Keratinocyte (primary cell): ENCODE measurements at regions not wholly inside any gene's neighbourhood (a gene's known extent, or its start where the extent isn't known, plus 50 kb on each side); places are given as distances from the start of the nearest gene placed in this dataset.
A peak's percentile ranks its signal among the peaks of the same experiment; 100 is the strongest.

ENCODE experiments used
- DNase-seq: peaks from one replicate; pipeline ENCODE4 v3.0.0-alpha.2; 2011; ENCODE audit warnings: low read depth, missing footprints, low spot score
- FAIRE-seq: peaks from 2 replicates; lab custom pipeline; 2011; peaks lifted over from hg19 to GRCh38; lab: Jason Lieb, UNC
- H2AFZ ChIP-seq: 2 replicates; pipeline ENCODE4 v1.6.0; 2012; ENCODE audit warnings: low read length, control low read depth, inconsistent platforms; ENCODE audit not compliant: control insufficient read depth
- H3K27ac ChIP-seq: 2 replicates; pipeline ENCODE4 v1.5.1; 2011; ENCODE audit warnings: low read length; ENCODE audit not compliant: control insufficient read depth, insufficient read depth
- H3K27me3 ChIP-seq: 3 replicates; pipeline ENCODE4 v1.6.0; 2011; ENCODE audit warnings: low read length; ENCODE audit not compliant: control insufficient read depth, insufficient read depth; ENCODE audit errors: extremely low read depth
- H3K36me3 ChIP-seq, 2 experiments: 2 replicates in 1 of 2; 3 replicates in 1 of 2; pipeline ENCODE4 v1.5.1; 2011; ENCODE audit warnings: low read length in 2 of 2, mild to moderate bottlenecking in 1 of 2; ENCODE audit not compliant: control insufficient read depth in 2 of 2, insufficient read depth in 2 of 2; ENCODE audit errors: extremely low read depth in 1 of 2
- H3K4me1 ChIP-seq: 3 replicates; pipeline ENCODE4 v1.5.1; 2011; ENCODE audit warnings: low read length; ENCODE audit not compliant: control insufficient read depth, insufficient read depth; ENCODE audit errors: extremely low read depth
- H3K4me2 ChIP-seq: 3 replicates; pipeline ENCODE4 v1.6.0; 2011; ENCODE audit warnings: low read depth, low read length; ENCODE audit not compliant: control insufficient read depth, insufficient read depth; ENCODE audit errors: extremely low read depth
- H3K4me3 ChIP-seq, 3 experiments: fragments of 200-600 bp in 1 of 3; sonication (generic) in 1 of 3; 2 replicates in 2 of 3; 3 replicates in 1 of 3; pipeline ENCODE4 v1.5.1; 2011 to 2016; ENCODE audit warnings: low read length in 3 of 3, mild to moderate bottlenecking in 3 of 3, control low read depth in 2 of 3, inconsistent platforms in 1 of 3, low read depth in 1 of 3, mixed read lengths in 1 of 3, mixed run types in 1 of 3, moderate library complexity in 1 of 3; ENCODE audit not compliant: control insufficient read depth in 2 of 3, insufficient read depth in 2 of 3; ENCODE audit errors: extremely low read depth in 1 of 3
- H3K79me2 ChIP-seq: 2 replicates; pipeline ENCODE4 v1.6.0; 2012; ENCODE audit warnings: low read length; ENCODE audit not compliant: control insufficient read depth, insufficient read depth
- H3K9ac ChIP-seq: 3 replicates; pipeline ENCODE4 v1.6.0; 2011; ENCODE audit warnings: low read length; ENCODE audit not compliant: control insufficient read depth, insufficient read depth; ENCODE audit errors: extremely low read depth
- H3K9me1 ChIP-seq: 3 replicates; pipeline ENCODE4 v1.6.0; 2011; ENCODE audit warnings: low read length; ENCODE audit not compliant: control insufficient read depth, insufficient read depth; ENCODE audit errors: extremely low read depth
- H3K9me3 ChIP-seq: 2 replicates; pipeline ENCODE4 v1.5.1; 2012; ENCODE audit warnings: low read depth, low read length; ENCODE audit not compliant: control insufficient read depth
- H4K20me1 ChIP-seq: 3 replicates; pipeline ENCODE4 v1.6.0; 2011; ENCODE audit warnings: low read length; ENCODE audit not compliant: control insufficient read depth, insufficient read depth; ENCODE audit errors: extremely low read depth
- CTCF ChIP-seq, 3 experiments: IDR thresholded peaks in 1 of 3; conservative IDR thresholded peaks in 1 of 3; optimal IDR thresholded peaks in 1 of 3; 2 replicates in 2 of 3; 3 replicates in 1 of 3; pipeline versions ENCODE3 to v1.5.1; 2011; ENCODE audit warnings: low read length in 3 of 3, mild to moderate bottlenecking in 3 of 3, moderate library complexity in 2 of 3, control low read depth in 1 of 3, inconsistent platforms in 1 of 3; ENCODE audit not compliant: insufficient read depth in 2 of 3; ENCODE audit errors: extremely low read depth in 1 of 3
- EZH2 ChIP-seq: IDR thresholded peaks from one replicate; pipeline ENCODE4 v1.6.1; 2012; ENCODE audit warnings: inconsistent platforms, mild to moderate bottlenecking, low read length, moderate library complexity
- dilution Hi-C: fragments of 300-500 bp; cut with MboI; formaldehyde crosslinking; loops from one replicate; pipeline ENCODE4 v1.7.0; 2020; ENCODE audit warnings: low sequenced_read_pairs; ENCODE audit not compliant: extremely low pct_ligation_motif_present

- Histone ChIP-seq H3K9ac (no peak overlapping the region), H3K9me3 (no peaks in the 10 kb centered on the region), H3K79me2 (no peaks in the 10 kb centered on the region), H3K27ac (no peak overlapping the region), H4K20me1 (no peaks in the 10 kb centered on the region), H3K9me1 (no peaks in the 10 kb centered on the region), H2AFZ (peak overlapping the region; percentile 14), H3K4me2 (no peak overlapping the region), H3K4me1 (peaks cover 8% of the 10 kb centered on the region), H3K36me3 (no peaks in the 10 kb centered on the region), H3K4me3 (no peak overlapping the region), H3K27me3 (no peaks in the 10 kb centered on the region)
- FAIRE-seq (no peak), DNase-seq (no peak)
- dilution Hi-C loops, result no loop called here
- TF ChIP-seq CTCF (optimal IDR thresholded peaks at IDR 0.05 in 1 of 3, IDR thresholded peaks at IDR 0.05 in 1 of 3, conservative IDR thresholded peaks at IDR 0.05 in 1 of 3; ENCODE audit: extremely low read depth in 1 of 3, insufficient read depth in 2 of 3, low read length in 3 of 3) (no peak), EZH2 (no peak)
Measured at GRCh38 chr4:151887816-151888180, 127.0 kb upstream of the GATB start.

GRCh38 chr4:151887031-151887815 lies 126.4 kb upstream of the GATB start:
- DNase-seq (no peak), FAIRE-seq (peak; percentile 79)
- Histone ChIP-seq H3K4me1 (peaks cover 8% of the 10 kb centered on the region), H4K20me1 (no peaks in the 10 kb centered on the region), H3K27ac (no peak overlapping the region), H3K9me3 (no peaks in the 10 kb centered on the region), H2AFZ (no peak overlapping the region), H3K79me2 (no peaks in the 10 kb centered on the region), H3K4me2 (no peak overlapping the region), H3K27me3 (no peaks in the 10 kb centered on the region), H3K4me3 (no peak overlapping the region), H3K36me3 (no peaks in the 10 kb centered on the region), H3K9ac (no peak overlapping the region), H3K9me1 (no peaks in the 10 kb centered on the region)
- dilution Hi-C loops, result no loop called here
- TF ChIP-seq CTCF (optimal IDR thresholded peaks at IDR 0.05 in 1 of 3, IDR thresholded peaks at IDR 0.05 in 1 of 3, conservative IDR thresholded peaks at IDR 0.05 in 1 of 3; ENCODE audit: extremely low read depth in 1 of 3, insufficient read depth in 2 of 3, low read length in 3 of 3) (no peak), EZH2 (no peak)
